Subcutaneous abdominal adipose tissue (tissue), 5 donors: ENCODE measurements at regions not wholly inside any gene's neighbourhood (a gene's known extent, or its start where the extent isn't known, plus 50 kb on each side); places are given as distances from the start of the nearest gene placed in this dataset.

Experiments used
- H3K27ac ChIP-seq: one replicate; pipeline ENCODE4 v1.7.0; 2013; ENCODE audit warnings: low read depth, mild to moderate bottlenecking, inconsistent platforms, low read length, moderate library complexity
- H3K27me3 ChIP-seq, 5 donors: one replicate each; pipeline ENCODE4 v1.7.0; 2013; ENCODE audit warnings: low read length in 5 of 5, inconsistent platforms in 1 of 5; ENCODE audit not compliant: control insufficient read depth in 5 of 5, insufficient read depth in 4 of 5
- H3K36me3 ChIP-seq, 5 donors: one replicate each; pipeline ENCODE4 v1.7.0; 2013; ENCODE audit warnings: low read length in 5 of 5; ENCODE audit not compliant: control insufficient read depth in 5 of 5, insufficient read depth in 5 of 5
- H3K4me1 ChIP-seq, 5 donors: one replicate each; pipeline ENCODE4 v1.7.0; 2013; ENCODE audit warnings: low read length in 5 of 5, mild to moderate bottlenecking in 3 of 5, moderate library complexity in 1 of 5; ENCODE audit not compliant: control insufficient read depth in 5 of 5, insufficient read depth in 5 of 5
- H3K4me3 ChIP-seq, 5 donors: one replicate each; pipeline ENCODE4 v1.7.0; 2013; ENCODE audit warnings: low read length in 5 of 5, low read depth in 1 of 5
- H3K9ac ChIP-seq, 5 donors: one replicate each; pipeline ENCODE4 v1.7.0; 2013; ENCODE audit warnings: low read length in 5 of 5, mild to moderate bottlenecking in 4 of 5, moderate library complexity in 3 of 5
- H3K9me3 ChIP-seq, 5 donors: one replicate each; pipeline ENCODE4 v1.7.0; 2013; ENCODE audit warnings: low read length in 5 of 5; ENCODE audit not compliant: control insufficient read depth in 5 of 5
- donor health status: healthy.
- donor health status: healthy.
- donor health status: healthy.
- donor health status: healthy.
- donor health status: healthy.

DNA sequence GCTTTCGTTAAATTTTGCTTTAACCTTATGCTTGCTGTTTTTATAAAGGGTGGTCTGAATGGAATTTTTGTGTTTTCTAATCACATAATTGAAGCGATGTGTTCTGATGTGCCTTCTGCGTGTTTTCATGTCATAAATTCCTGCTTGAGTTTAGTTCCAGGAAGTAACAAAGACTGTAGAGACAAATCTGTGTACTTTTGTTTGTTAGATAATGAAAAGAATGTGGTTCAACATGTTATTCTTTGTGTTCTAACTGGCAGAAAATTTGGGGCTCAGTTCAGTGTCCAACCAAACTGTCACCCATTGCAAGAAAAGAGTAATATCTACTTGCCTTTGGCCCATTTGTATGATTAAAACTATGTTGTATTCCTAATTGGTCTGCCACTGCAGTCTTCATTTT, 324.0 kb downstream of the DIPK2A start:
- Histone ChIP-seq H3K4me3 (no peak overlapping the region), H3K9me3 (peaks cover 0 to 5% (median 1%) of the 10 kb centered on the region in 5 donors), H3K9ac (no peak overlapping the region), H3K27ac (no peak overlapping the region), H3K27me3 (no peaks in the 10 kb centered on the region), H3K4me1 (no peaks in the 10 kb centered on the region), H3K36me3 (no peaks in the 10 kb centered on the region)

DNA sequence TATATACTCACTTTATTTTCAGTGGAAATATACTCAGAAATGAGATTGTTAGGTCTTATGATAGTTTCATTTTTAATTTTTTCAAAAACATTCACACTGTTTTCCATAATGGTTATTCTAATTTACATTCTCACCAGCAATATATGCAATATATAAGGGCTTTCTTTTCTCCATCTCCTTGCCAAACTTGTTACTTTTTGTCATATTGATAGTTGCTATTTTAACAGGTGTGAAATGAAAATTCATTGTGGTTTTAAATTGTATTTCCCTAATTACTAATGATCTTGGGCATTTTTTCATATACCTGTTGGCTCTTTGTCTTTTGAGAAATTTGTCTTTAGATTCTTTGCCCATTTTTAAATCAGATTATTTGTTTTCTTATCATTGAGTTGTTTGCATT, 325.2 kb downstream of the DIPK2A start:
- Histone ChIP-seq H3K27ac (no peak overlapping the region), H3K27me3 (no peaks in the 10 kb centered on the region), H3K9ac (no peak overlapping the region), H3K4me3 (no peak overlapping the region), H3K4me1 (no peaks in the 10 kb centered on the region), H3K36me3 (no peaks in the 10 kb centered on the region), H3K9me3 (peaks cover 0 to 2% (median 0%) of the 10 kb centered on the region in 5 donors)

DNA sequence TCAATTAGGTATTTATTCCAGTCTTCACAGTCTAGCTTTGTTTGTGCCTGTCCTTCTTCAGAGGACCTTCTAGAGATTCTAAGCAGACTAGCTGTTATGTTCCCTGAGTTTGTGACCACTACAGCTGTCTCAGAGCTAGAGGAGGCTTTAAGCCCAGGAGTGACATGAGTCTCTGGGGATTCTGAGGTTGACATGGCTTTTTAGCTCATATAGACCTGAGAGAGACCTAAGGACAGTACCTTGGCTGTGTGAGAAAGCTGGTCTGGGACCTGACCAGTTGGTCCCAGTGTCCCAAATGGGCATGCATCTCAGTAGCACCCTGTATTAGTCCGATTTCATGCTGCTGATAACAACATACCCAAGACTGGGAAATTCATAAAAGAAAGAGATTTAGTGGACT, 330.2 kb downstream of the DIPK2A start:
- no peaks in the 10 kb centered on the region for H3K36me3 ChIP-seq

DNA sequence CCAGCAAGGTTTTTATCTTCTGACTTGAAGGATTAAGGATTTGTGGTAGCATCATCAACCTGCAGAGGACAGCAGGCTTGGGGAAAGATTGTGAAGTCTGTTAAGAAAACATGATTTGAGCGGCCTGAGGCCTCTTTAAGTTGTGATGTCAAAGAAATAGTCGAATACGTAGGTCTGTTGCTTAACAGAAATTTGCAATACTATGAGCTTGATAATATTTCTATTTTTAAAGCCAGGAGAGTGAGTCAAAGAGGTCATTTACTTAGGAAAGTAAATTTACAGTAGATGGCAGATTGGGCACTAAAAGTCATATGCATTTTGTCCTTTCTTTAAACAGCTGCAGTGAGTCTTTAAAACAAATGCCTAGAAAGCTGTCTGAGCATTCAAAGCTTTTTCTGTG, 336.3 kb downstream of the DIPK2A start:
- H3K9me3 ChIP-seq, result peaks cover 0 to 9% (median 6%) of the 10 kb centered on the region in 5 donors
- no peak overlapping the region for H3K27ac ChIP-seq
- H3K36me3 ChIP-seq, result no peaks in the 10 kb centered on the region
- no peak overlapping the region for H3K9ac ChIP-seq
- no peaks in the 10 kb centered on the region for H3K27me3 ChIP-seq
- no peaks in the 10 kb centered on the region for H3K4me1 ChIP-seq
- no peak overlapping the region for H3K4me3 ChIP-seq

More for the DNA sequence above, 330.2 kb downstream of the DIPK2A start:
- H3K4me3 ChIP-seq, result no peak overlapping the region
- no peak overlapping the region for H3K27ac ChIP-seq
- peaks cover 0 to 7% (median 5%) of the 10 kb centered on the region in 5 donors for H3K9me3 ChIP-seq
- H3K9ac ChIP-seq, result no peak overlapping the region
- no peaks in the 10 kb centered on the region for H3K27me3 ChIP-seq
- no peaks in the 10 kb centered on the region for H3K4me1 ChIP-seq

GRCh38 chr3:144308396-144308795, 336.8 kb downstream of the DIPK2A start:
- Histone ChIP-seq H3K4me3 (no peak overlapping the region), H3K4me1 (no peaks in the 10 kb centered on the region), H3K27ac (no peak overlapping the region), H3K27me3 (no peaks in the 10 kb centered on the region), H3K36me3 (no peaks in the 10 kb centered on the region), H3K9ac (no peak overlapping the region), H3K9me3 (peaks cover 0 to 9% (median 6%) of the 10 kb centered on the region in 5 donors)

DNA sequence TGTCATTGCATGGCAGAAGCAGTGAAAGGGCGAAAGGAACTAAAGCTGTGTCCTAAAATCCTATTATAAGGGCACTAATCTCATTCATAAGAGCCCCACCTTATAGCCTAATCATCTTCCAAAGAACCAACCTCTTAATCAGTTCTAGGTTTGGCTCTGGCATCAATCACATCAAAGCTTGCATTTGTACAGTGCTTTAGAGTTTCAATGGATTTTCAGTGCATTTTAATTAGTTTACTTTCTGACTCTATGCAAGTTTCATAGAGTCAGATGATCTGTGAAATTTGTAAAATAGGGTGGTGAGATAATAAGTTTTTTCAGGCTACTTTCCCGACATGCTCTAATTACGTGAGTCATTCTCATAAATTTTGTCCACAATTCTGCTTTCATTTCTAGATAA, 341.1 kb downstream of the DIPK2A start:
- Histone ChIP-seq H3K27me3 (no peaks in the 10 kb centered on the region), H3K4me1 (no peaks in the 10 kb centered on the region), H3K36me3 (no peaks in the 10 kb centered on the region), H3K9me3 (peaks cover 0 to 3% (median 0%) of the 10 kb centered on the region in 5 donors), H3K9ac (no peak overlapping the region), H3K4me3 (no peak overlapping the region), H3K27ac (no peak overlapping the region)

GRCh38 chr3:144314946-144315345, 343.3 kb downstream of the DIPK2A start:
- no peak overlapping the region for H3K9ac ChIP-seq
- H3K27me3 ChIP-seq, result no peaks in the 10 kb centered on the region
- H3K4me3 ChIP-seq, result no peak overlapping the region
- no peaks in the 10 kb centered on the region for H3K36me3 ChIP-seq
- H3K27ac ChIP-seq, result no peak overlapping the region
- H3K4me1 ChIP-seq, result no peaks in the 10 kb centered on the region
- peaks cover 0 to 3% (median 0%) of the 10 kb centered on the region in 5 donors for H3K9me3 ChIP-seq

DNA sequence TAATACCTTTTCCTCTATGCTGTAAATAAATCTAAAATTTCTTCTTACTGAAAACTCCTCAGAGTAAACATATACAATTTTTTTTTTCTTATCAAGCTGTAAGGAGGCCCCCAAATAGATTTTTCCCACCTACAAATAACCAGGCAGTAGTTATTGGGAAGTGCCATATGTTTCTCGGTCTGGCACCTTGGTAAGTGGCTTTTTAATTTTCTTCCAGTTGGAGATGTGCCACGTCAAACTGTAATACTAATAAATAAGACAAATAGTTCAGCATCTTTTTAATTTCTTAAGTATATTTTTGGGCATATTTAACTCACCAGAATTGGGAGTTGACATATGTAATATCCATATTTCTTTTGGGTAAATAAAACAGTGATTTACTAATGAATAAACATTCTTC, 346.3 kb downstream of the DIPK2A start:
- Histone ChIP-seq H3K27me3 (no peaks in the 10 kb centered on the region), H3K36me3 (no peaks in the 10 kb centered on the region), H3K4me1 (no peaks in the 10 kb centered on the region), H3K9me3 (no peaks in the 10 kb centered on the region), H3K4me3 (no peak overlapping the region), H3K9ac (no peak overlapping the region), H3K27ac (no peak overlapping the region)

GRCh38 chr3:144324076-144324475, 352.5 kb downstream of the DIPK2A start:
- Histone ChIP-seq H3K27ac (no peak overlapping the region), H3K4me3 (no peak overlapping the region), H3K9ac (no peak overlapping the region), H3K9me3 (peaks cover 0 to 9% (median 3%) of the 10 kb centered on the region in 5 donors), H3K27me3 (no peaks in the 10 kb centered on the region), H3K36me3 (no peaks in the 10 kb centered on the region), H3K4me1 (no peaks in the 10 kb centered on the region)

GRCh38 chr3:144332868-144333267, 361.2 kb downstream of the DIPK2A start:
- no peaks in the 10 kb centered on the region for H3K27me3 ChIP-seq
- no peaks in the 10 kb centered on the region for H3K36me3 ChIP-seq
- H3K27ac ChIP-seq, result no peak overlapping the region
- H3K4me1 ChIP-seq, result no peaks in the 10 kb centered on the region
- H3K9me3 ChIP-seq, result peaks cover 0 to 4% (median 2%) of the 10 kb centered on the region in 5 donors
- no peak overlapping the region for H3K9ac ChIP-seq
- no peak overlapping the region for H3K4me3 ChIP-seq

- H3K36me3 ChIP-seq, result no peaks in the 10 kb centered on the region
- H3K4me1 ChIP-seq, result no peaks in the 10 kb centered on the region
- no peaks in the 10 kb centered on the region for H3K9me3 ChIP-seq
- no peaks in the 10 kb centered on the region for H3K27me3 ChIP-seq
- no peak overlapping the region for H3K9ac ChIP-seq
- no peak overlapping the region for H3K27ac ChIP-seq
- no peak overlapping the region for H3K4me3 ChIP-seq
Observed at GRCh38 chr3:144341471-144341870, 369.8 kb downstream of the DIPK2A start.
